NCI-H1105 (cell line): ENCODE measurements at regions not wholly inside any gene's neighbourhood (a gene's known extent, or its start where the extent isn't known, plus 50 kb on each side); places are given as distances from the start of the nearest gene placed in this dataset.

Experiments used
- DNase-seq: peaks from one replicate; lab custom pipeline; 2025; lab: John Stamatoyannopoulos, UW

DNA sequence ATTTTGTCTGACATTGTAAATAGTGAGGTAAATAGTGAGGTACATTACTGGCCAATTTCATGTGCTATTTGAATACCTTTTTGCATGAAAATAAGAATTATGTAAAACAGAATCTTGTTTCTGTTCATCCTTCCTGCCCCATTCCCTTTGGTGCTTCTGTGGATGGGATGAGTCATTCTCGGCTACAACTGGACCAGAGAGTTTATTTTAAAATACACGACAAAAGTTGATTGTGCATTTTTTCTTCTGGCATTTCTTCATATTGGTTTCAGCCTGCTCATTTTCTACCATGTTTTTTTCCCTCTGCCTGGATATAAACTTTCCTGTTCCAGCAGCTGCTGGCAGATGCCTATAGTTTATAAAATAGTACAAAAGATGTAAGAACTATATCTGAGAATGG is 107.5 kb downstream of the CYSLTR2 start:
- DNase-seq = no peak

- DNase-seq = peak; percentile 23
Measured at GRCh38 chr13:48769107-48769704, 115.5 kb downstream of the CYSLTR2 start.

DNA sequence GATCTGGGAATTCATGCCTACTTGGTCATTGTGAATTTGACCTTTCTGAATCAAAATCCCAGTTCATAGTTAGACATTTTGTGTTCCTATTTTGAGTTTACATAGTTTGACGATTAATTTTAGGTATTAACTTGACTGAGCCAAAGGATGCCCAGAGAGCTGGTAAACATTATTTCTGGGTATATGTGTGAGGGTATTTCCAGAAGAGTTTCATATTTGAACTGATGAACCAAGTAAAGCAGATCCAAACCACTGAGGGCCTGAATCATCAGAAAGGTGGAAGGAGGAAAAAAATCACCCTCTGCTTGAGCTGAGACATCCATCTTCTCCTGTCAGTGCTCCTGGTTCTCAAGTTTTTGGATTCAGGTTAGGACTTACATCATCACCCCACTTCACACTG is 116.6 kb downstream of the CYSLTR2 start:
- no peak for DNase-seq

GRCh38 chr13:48772908-48773307 is 119.2 kb downstream of the CYSLTR2 start:
- DNase-seq = no peak

GRCh38 chr13:48773531-48774275 is 120.0 kb downstream of the CYSLTR2 start:
- DNase-seq = no peak

DNA sequence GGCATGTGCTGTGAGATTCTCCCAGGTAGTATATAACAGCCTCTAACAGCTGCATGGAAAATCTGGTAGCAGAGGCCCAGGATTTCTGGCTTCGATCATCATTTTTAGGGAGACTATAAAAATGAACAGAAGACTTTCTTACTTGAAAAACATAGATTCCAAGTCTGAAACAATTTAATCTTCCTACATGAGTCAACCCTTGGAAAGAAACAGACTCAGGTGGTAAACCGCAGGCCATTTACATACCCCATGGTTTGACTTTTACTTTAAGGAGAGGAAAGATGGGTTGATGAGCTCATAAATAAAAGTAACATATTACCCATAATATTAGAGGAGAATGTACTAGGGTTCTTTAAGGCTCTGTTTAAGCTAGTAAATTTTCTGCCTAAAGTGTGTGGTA is 121.6 kb downstream of the CYSLTR2 start:
- no peak for DNase-seq

- DNase-seq = no peak
Measured at GRCh38 chr13:48775804-48776203, 122.1 kb downstream of the CYSLTR2 start.

DNA sequence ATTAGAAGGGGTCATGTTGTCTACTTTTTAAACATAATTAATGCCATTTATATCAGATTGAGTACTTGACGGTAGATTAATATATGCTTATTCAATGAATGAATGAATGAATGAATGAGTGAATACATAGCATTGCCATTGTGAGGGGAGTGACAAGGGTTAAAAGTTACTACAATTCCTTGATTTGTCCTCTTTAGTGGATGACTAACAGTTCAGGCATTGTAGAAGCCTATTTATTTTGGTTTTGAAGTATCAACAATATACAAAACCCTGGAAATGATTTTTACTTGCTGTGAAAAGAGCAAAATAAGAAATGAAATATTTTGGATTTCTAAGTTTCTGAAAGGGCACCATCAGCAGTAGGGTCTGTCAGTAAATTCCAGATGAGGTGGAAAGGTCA is 122.7 kb downstream of the CYSLTR2 start:
- no peak for DNase-seq

DNA sequence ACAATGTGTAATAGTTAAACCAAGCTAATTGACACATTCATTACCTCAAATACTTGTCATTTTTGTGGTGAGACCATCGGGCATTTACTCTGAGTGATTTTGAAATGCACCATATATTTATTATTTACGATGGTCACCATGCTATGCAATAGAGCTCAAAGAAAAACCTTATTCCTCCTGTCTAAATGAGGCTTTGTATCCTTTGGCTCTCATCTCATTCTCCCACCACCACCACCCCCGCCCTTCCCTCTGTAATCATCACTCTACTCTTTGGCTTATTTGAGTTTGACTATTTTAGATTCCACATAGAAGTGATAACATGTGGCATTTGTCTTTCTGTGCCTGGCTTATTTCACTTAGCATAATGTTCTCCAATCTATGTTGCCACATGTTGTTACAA is 124.9 kb downstream of the CYSLTR2 start:
- no peak for DNase-seq

GRCh38 chr13:48780713-48781341 is 127.1 kb downstream of the CYSLTR2 start:
- DNase-seq = no peak

DNA sequence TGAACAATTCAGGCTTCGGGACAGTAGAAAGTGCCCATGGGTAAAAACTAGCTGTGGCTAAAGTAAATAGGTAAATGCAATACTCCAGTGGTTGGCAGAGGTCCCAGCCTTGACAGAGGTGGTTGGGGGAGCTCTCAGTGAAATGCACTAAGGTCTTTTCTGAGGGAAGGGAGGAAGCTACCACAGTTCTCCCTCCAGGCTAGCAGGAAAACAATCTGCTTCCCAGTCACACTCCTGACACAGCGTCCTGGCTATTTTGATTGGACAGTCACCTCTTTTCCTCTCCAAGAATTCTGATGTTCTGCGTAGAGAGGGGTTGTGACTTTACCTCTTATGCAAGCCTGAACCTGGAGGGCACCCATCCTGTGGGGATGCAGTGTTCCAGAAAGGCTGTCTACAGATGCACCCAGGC is 128.7 kb downstream of the CYSLTR2 start:
- no peak for DNase-seq

GRCh38 chr13:48783181-48783630 is 129.5 kb downstream of the CYSLTR2 start:
- DNase-seq = no peak

DNA sequence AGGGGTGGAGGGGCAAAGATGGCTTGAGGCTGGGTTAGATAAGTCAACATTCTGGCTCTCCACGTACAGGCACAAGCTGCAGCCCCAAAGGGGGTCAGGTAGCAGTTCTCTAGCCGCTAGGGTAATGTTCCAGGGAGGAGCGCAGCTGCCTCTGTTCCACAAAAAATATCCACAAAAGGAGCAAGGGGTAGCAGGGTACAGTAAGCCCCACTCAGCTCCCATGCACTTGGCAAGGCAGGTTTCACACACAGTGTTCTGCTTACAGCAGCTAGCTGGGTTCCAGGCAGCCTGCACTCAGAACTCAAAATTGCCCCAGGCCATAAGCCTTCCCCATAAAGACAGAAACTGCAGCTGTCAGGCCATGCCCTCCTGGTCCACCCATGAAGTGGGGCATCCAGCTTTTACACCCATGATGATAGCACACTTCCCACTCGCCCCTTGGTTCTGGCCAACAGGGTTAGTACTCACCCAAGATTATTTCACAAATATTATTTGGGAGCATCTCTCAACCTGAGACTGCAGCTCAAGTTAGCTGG is 130.0 kb downstream of the CYSLTR2 start:
- no peak for DNase-seq

- DNase-seq = no peak
Measured at GRCh38 chr13:48784916-48785548, 131.3 kb downstream of the CYSLTR2 start.

DNA sequence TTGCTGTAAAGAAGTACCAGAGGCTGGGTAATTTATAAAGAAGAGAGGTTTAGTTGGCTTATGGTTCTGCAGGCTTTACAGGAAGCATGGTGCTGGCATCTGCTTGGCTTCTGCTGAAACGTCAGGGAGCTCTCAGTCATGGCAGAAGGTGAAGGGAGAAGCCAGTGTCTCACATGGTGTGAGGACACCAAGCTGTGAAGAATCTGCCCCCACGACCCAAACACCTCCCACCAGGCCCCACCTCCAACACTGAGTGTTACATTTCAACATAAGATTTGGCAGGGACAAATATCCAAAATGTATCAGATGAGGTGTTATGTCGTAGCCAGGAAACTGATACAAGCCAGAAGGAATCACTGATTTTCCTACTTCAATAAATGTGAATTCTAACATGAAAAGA is 136.5 kb downstream of the CYSLTR2 start:
- no peak for DNase-seq

DNA sequence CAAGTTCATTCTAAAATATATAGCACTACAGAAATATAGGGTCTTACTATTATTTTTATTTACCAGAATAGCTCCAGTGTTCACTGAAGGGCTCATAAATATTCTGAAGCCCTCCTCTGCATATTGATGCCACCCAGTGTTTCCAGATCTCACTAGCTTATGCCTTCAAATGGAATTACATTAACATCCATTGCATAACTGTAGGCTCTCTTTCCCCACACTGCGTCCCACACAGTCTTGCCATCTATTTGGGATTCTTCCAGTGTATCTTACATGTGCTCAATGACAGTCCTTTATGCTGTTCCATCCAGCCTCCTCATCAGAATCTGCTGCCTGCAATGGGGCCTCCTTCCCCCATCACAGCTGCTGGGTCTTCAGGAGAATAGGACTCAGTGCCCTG is 137.2 kb downstream of the CYSLTR2 start:
- DNase-seq = no peak

- DNase-seq = no peak
Measured at GRCh38 chr13:48797127-48797526, 143.4 kb downstream of the CYSLTR2 start.

DNA sequence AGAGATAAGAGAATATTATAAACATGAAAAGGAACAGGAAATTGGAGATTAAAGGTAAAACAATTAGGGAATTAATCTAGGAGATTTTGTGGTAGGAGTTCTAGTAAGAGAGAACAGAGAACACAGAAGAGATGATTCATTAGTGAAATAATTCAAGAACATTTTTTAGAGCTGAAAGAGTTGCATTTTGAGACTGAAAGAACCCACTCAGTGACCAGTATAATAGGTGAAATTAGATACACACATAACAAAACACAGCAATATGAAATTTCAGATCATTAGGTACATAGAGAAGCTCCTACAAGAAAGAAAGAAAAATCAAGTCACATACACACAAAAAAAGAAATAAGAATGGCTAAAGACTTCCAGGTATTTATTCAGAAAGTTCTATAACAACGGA is 144.0 kb downstream of the CYSLTR2 start:
- DNase-seq = no peak

- DNase-seq = no peak
Measured at GRCh38 chr13:48798180-48798579, 144.5 kb downstream of the CYSLTR2 start.

DNA sequence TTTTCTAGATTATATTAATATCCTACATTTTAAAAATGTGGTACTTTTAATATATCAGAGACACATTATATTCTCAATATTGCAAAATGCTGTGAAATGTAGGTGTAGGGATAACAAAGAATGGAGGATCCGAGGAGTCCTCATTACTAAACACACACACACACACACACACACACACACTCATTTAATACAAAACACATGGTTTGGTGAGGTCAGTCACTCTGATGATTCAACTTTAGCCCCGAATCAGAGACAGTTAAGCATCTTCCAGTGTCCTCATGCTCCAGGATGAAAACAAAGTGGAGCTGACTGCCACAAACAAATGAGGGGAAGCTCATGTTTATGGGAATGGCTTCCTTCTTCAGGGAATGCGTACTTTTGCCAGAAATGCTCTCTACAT is 147.5 kb downstream of the CYSLTR2 start:
- no peak for DNase-seq

GRCh38 chr13:48804821-48805601 is 151.3 kb downstream of the CYSLTR2 start:
- no peak for DNase-seq

GRCh38 chr13:48806522-48806921 is 152.8 kb downstream of the CYSLTR2 start:
- DNase-seq = no peak
